Mesothelial cell of epicardium (in vitro differentiated cells): ENCODE measurements at regions not wholly inside any gene's neighbourhood (a gene's known extent, or its start where the extent isn't known, plus 50 kb on each side); places are given as distances from the start of the nearest gene placed in this dataset.

Source experiments
- DNase-seq, 2 experiments: peaks; one replicate each; pipeline ENCODE4 v3.0.0; 2021; ENCODE audit warnings: low spot score in 2 of 2; ENCODE audit not compliant: unreplicated experiment in 2 of 2
- H3K27ac Mint-ChIP-seq: 2 replicates; pipeline ENCODE4 v1.8.0; 2021; ENCODE audit warnings: mixed read lengths
- H3K27me3 Mint-ChIP-seq: 2 replicates; pipeline ENCODE4 v1.8.0; 2021; ENCODE audit warnings: low read depth, mixed read lengths
- H3K36me3 Mint-ChIP-seq: 2 replicates; pipeline ENCODE4 v1.8.0; 2021; ENCODE audit warnings: mixed read lengths
- H3K4me1 Mint-ChIP-seq: 2 replicates; pipeline ENCODE4 v1.8.0; 2021; ENCODE audit warnings: mixed read lengths
- H3K4me3 Mint-ChIP-seq: 2 replicates; pipeline ENCODE4 v1.8.0; 2021; ENCODE audit warnings: mild to moderate bottlenecking, moderate library complexity, mixed read lengths
- H3K9me3 Mint-ChIP-seq: 2 replicates; pipeline ENCODE4 v1.8.0; 2021; ENCODE audit warnings: mixed read lengths
- TF ChIP-seq, protein P1 (sequence below): fragments of 200-600 bp; sonication (generic); IDR thresholded peaks from one replicate; pipeline ENCODE4 v1.5.0; 2021; ENCODE audit warnings: antibody characterized with exemption; ENCODE audit not compliant: unreplicated experiment

DNA sequence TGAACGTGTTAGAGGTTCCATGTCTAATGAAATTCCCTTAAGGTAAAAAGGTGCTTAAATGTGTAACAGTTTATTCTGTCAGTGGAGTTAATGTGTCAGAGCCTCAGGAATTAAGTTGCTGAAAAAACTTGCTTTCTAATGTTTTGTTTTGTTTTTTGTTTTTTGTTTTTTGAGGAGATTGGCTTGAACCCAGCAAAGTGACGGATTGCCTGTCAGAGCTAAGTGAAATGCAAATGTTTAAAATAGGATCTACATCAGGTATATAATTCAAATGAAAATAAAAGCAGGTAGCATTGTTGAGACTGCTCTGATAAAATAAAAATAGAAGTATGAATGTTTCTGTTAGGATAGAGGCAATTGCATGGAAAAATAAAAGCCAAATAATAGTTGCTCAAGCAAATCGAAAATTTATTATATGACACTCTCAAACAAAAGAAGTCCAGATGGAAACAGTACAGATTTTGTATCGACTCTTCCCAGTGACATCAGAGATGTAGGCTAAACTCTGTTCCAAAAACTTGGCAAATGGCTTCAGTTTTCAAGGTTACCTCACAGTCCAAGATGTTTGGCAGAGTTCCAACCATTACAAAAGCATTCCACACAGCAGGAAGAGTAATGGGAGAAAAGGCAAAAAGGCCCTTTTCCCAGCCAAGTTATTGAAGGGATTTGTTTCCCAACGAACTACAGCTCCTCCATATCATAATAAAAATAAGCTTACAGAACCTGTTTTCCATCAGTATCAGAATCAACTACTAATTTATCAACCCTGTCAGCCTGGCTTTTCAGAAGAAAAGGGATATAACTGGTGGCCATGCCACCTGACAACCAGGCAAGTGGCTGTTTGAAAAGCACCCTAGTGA lies 291.0 kb downstream of the TBL1XR1 start:
- no peaks in the 10 kb centered on the region for H3K36me3 Mint-ChIP-seq
- TF ChIP-seq, protein P1, sequence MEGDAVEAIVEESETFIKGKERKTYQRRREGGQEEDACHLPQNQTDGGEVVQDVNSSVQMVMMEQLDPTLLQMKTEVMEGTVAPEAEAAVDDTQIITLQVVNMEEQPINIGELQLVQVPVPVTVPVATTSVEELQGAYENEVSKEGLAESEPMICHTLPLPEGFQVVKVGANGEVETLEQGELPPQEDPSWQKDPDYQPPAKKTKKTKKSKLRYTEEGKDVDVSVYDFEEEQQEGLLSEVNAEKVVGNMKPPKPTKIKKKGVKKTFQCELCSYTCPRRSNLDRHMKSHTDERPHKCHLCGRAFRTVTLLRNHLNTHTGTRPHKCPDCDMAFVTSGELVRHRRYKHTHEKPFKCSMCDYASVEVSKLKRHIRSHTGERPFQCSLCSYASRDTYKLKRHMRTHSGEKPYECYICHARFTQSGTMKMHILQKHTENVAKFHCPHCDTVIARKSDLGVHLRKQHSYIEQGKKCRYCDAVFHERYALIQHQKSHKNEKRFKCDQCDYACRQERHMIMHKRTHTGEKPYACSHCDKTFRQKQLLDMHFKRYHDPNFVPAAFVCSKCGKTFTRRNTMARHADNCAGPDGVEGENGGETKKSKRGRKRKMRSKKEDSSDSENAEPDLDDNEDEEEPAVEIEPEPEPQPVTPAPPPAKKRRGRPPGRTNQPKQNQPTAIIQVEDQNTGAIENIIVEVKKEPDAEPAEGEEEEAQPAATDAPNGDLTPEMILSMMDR: no peak
- peaks cover 30% of the 10 kb centered on the region for H3K4me1 Mint-ChIP-seq
- H3K9me3 Mint-ChIP-seq: peaks cover 7% of the 10 kb centered on the region
- no peak for DNase-seq
- H3K4me3 Mint-ChIP-seq: no peak overlapping the region
- H3K27me3 Mint-ChIP-seq: no peaks in the 10 kb centered on the region
- H3K27ac Mint-ChIP-seq: peak overlapping the region; percentile 92

DNA sequence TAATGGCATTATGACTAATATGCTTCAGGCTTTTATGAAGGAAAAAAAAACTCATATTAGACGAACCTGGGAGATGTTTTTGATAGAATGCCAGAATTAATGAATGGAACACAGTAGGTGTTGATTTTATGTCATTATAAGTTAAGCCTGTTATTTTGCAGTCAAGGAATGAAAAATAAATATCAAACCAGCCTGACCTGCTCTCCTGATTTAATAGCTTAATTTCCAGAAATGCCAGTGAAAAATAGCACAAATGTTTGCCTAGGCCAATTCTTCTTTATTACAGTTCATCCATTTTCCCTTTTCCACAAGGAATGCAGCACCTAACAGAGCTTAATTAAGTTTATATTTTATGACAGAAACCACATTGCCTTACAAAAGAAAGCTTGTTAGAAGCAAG lies 292.0 kb downstream of the TBL1XR1 start:
- Mint-ChIP-seq H3K36me3 (no peaks in the 10 kb centered on the region), H3K4me1 (peaks cover 30% of the 10 kb centered on the region), H3K27ac (peak overlapping the region; percentile 92), H3K9me3 (peaks cover 4% of the 10 kb centered on the region), H3K4me3 (no peak overlapping the region), H3K27me3 (no peaks in the 10 kb centered on the region)
- DNase-seq: no peak
- TF ChIP-seq, protein P1: no peak

GRCh38 chr3:176904506-176904905 lies 292.8 kb downstream of the TBL1XR1 start:
- H3K4me3 Mint-ChIP-seq: no peak overlapping the region

GRCh38 chr3:176896640-176897039 lies 300.6 kb downstream of the TBL1XR1 start:
- peaks cover 2% of the 10 kb centered on the region for H3K4me1 Mint-ChIP-seq
- H3K4me3 Mint-ChIP-seq: no peak overlapping the region
- H3K9me3 Mint-ChIP-seq: peaks cover 24% of the 10 kb centered on the region
- peaks cover 10% of the 10 kb centered on the region for H3K36me3 Mint-ChIP-seq
- TF ChIP-seq, protein P1: no peak
- H3K27me3 Mint-ChIP-seq: no peaks in the 10 kb centered on the region
- no peak overlapping the region for H3K27ac Mint-ChIP-seq
- no peak for DNase-seq

More at GRCh38 chr3:176904506-176904905, 292.8 kb downstream of the TBL1XR1 start:
- no peaks in the 10 kb centered on the region for H3K36me3 Mint-ChIP-seq
- peaks cover 30% of the 10 kb centered on the region for H3K4me1 Mint-ChIP-seq
- peaks cover 4% of the 10 kb centered on the region for H3K9me3 Mint-ChIP-seq
- peak overlapping the region; percentile 52 for H3K27ac Mint-ChIP-seq
- H3K27me3 Mint-ChIP-seq: no peaks in the 10 kb centered on the region
- no peak for DNase-seq
- TF ChIP-seq, protein P1: no peak

- Mint-ChIP-seq H3K27me3 (no peaks in the 10 kb centered on the region), H3K27ac (no peak overlapping the region), H3K4me3 (no peak overlapping the region), H3K36me3 (peaks cover 10% of the 10 kb centered on the region), H3K9me3 (peaks cover 24% of the 10 kb centered on the region), H3K4me1 (peaks cover 2% of the 10 kb centered on the region)
- TF ChIP-seq, protein P1: no peak
- DNase-seq: no peak
Measured at GRCh38 chr3:176896165-176896564, 301.1 kb downstream of the TBL1XR1 start.
